Mononuclear cell (primary cell): ENCODE measurements at regions not wholly inside any gene's neighbourhood (a gene's known extent, or its start where the extent isn't known, plus 50 kb on each side); places are given as distances from the start of the nearest gene placed in this dataset.

Source experiments
- H3K27me3 ChIP-seq: 2 replicates; pipeline ENCODE4 v1.6.0; 2011; ENCODE audit warnings: low read length, control low read depth; ENCODE audit not compliant: insufficient read depth
- H3K4me1 ChIP-seq: 2 replicates; pipeline ENCODE4 v1.5.1; 2011; ENCODE audit warnings: mild to moderate bottlenecking, low read length, control low read depth; ENCODE audit not compliant: insufficient read depth
- H3K4me3 ChIP-seq: 2 replicates; pipeline ENCODE4 v1.5.1; 2011; ENCODE audit warnings: mild to moderate bottlenecking, low read length, moderate library complexity
- H3K9me3 ChIP-seq: 2 replicates; pipeline ENCODE4 v1.5.1; 2011; ENCODE audit warnings: low read depth, mild to moderate bottlenecking, control low read depth, low read length

- H3K4me3 ChIP-seq: no peak overlapping the region
- no peaks in the 10 kb centered on the region for H3K9me3 ChIP-seq
- H3K27me3 ChIP-seq: no peaks in the 10 kb centered on the region
- H3K4me1 ChIP-seq: no peaks in the 10 kb centered on the region
Measured at GRCh38 chr18:66757946-66758345, 154.1 kb upstream of the CDH19 start.

GRCh38 chr18:66754335-66754734, 150.4 kb upstream of the CDH19 start:
- no peaks in the 10 kb centered on the region for H3K9me3 ChIP-seq
- no peaks in the 10 kb centered on the region for H3K4me1 ChIP-seq
- H3K27me3 ChIP-seq: no peaks in the 10 kb centered on the region

GRCh38 chr18:66752733-66753132, 148.8 kb upstream of the CDH19 start:
- Histone ChIP-seq H3K4me1 (no peaks in the 10 kb centered on the region), H3K4me3 (no peak overlapping the region), H3K9me3 (no peaks in the 10 kb centered on the region), H3K27me3 (no peaks in the 10 kb centered on the region)

More at GRCh38 chr18:66754335-66754734, 150.4 kb upstream of the CDH19 start:
- H3K4me3 ChIP-seq: no peak overlapping the region

- Histone ChIP-seq H3K4me3 (no peak overlapping the region), H3K4me1 (no peaks in the 10 kb centered on the region)
Measured at GRCh38 chr18:66749481-66750035, 145.7 kb upstream of the CDH19 start.

GRCh38 chr18:66749030-66749429, 145.1 kb upstream of the CDH19 start:
- H3K4me3 ChIP-seq: no peak overlapping the region
- no peaks in the 10 kb centered on the region for H3K9me3 ChIP-seq
- no peaks in the 10 kb centered on the region for H3K27me3 ChIP-seq
- no peaks in the 10 kb centered on the region for H3K4me1 ChIP-seq

More at GRCh38 chr18:66749481-66750035, 145.7 kb upstream of the CDH19 start:
- Histone ChIP-seq H3K9me3 (no peaks in the 10 kb centered on the region), H3K27me3 (no peaks in the 10 kb centered on the region)

- H3K27me3 ChIP-seq: no peaks in the 10 kb centered on the region
- H3K4me3 ChIP-seq: no peak overlapping the region
- H3K9me3 ChIP-seq: no peaks in the 10 kb centered on the region
- H3K4me1 ChIP-seq: no peaks in the 10 kb centered on the region
Measured at GRCh38 chr18:66742832-66743231, 138.9 kb upstream of the CDH19 start.

GRCh38 chr18:66735933-66736332, 132.0 kb upstream of the CDH19 start:
- Histone ChIP-seq H3K4me1 (no peaks in the 10 kb centered on the region), H3K9me3 (no peaks in the 10 kb centered on the region), H3K4me3 (no peak overlapping the region), H3K27me3 (no peaks in the 10 kb centered on the region)

GRCh38 chr18:66734451-66734850, 130.6 kb upstream of the CDH19 start:
- no peaks in the 10 kb centered on the region for H3K27me3 ChIP-seq
- H3K4me3 ChIP-seq: no peak overlapping the region
- H3K4me1 ChIP-seq: no peaks in the 10 kb centered on the region
- H3K9me3 ChIP-seq: no peaks in the 10 kb centered on the region

GRCh38 chr18:66731890-66732289, 128.0 kb upstream of the CDH19 start:
- no peak overlapping the region for H3K4me3 ChIP-seq
- no peaks in the 10 kb centered on the region for H3K27me3 ChIP-seq
- no peaks in the 10 kb centered on the region for H3K4me1 ChIP-seq
- H3K9me3 ChIP-seq: no peaks in the 10 kb centered on the region

- H3K4me3 ChIP-seq: no peak overlapping the region
- no peaks in the 10 kb centered on the region for H3K4me1 ChIP-seq
- H3K27me3 ChIP-seq: no peaks in the 10 kb centered on the region
- no peaks in the 10 kb centered on the region for H3K9me3 ChIP-seq
Measured at GRCh38 chr18:66729442-66730239, 125.8 kb upstream of the CDH19 start.

- Histone ChIP-seq H3K4me3 (no peak overlapping the region), H3K27me3 (no peaks in the 10 kb centered on the region), H3K4me1 (no peaks in the 10 kb centered on the region), H3K9me3 (no peaks in the 10 kb centered on the region)
Measured at GRCh38 chr18:66728951-66729350, 125.1 kb upstream of the CDH19 start.

- Histone ChIP-seq H3K4me1 (no peaks in the 10 kb centered on the region), H3K9me3 (no peaks in the 10 kb centered on the region), H3K4me3 (no peak overlapping the region), H3K27me3 (no peaks in the 10 kb centered on the region)
Measured at GRCh38 chr18:66727991-66728390, 124.1 kb upstream of the CDH19 start.

GRCh38 chr18:66724664-66725356, 120.9 kb upstream of the CDH19 start:
- no peaks in the 10 kb centered on the region for H3K27me3 ChIP-seq
- H3K9me3 ChIP-seq: no peaks in the 10 kb centered on the region

GRCh38 chr18:66722671-66723070, 118.8 kb upstream of the CDH19 start:
- Histone ChIP-seq H3K27me3 (no peaks in the 10 kb centered on the region), H3K9me3 (no peaks in the 10 kb centered on the region), H3K4me3 (no peak overlapping the region), H3K4me1 (no peaks in the 10 kb centered on the region)

More at GRCh38 chr18:66724664-66725356, 120.9 kb upstream of the CDH19 start:
- H3K4me3 ChIP-seq: no peak overlapping the region
- no peaks in the 10 kb centered on the region for H3K4me1 ChIP-seq

GRCh38 chr18:66708646-66709045, 104.8 kb upstream of the CDH19 start:
- H3K27me3 ChIP-seq: no peaks in the 10 kb centered on the region
- no peaks in the 10 kb centered on the region for H3K9me3 ChIP-seq
- no peaks in the 10 kb centered on the region for H3K4me1 ChIP-seq
- H3K4me3 ChIP-seq: no peak overlapping the region
